NCI-H2107 (cell line): ENCODE measurements at regions not wholly inside any gene's neighbourhood (a gene's known extent, or its start where the extent isn't known, plus 50 kb on each side); places are given as distances from the start of the nearest gene placed in this dataset.
"Not testable (repeated sequence)": the region's sequence is repeated elsewhere in the genome, so short reads cannot be mapped to it uniquely, and the experiment has no call there.

Experiments used
- DNase-seq: peaks from one replicate; lab custom pipeline; 2025; lab: John Stamatoyannopoulos, UW

DNA sequence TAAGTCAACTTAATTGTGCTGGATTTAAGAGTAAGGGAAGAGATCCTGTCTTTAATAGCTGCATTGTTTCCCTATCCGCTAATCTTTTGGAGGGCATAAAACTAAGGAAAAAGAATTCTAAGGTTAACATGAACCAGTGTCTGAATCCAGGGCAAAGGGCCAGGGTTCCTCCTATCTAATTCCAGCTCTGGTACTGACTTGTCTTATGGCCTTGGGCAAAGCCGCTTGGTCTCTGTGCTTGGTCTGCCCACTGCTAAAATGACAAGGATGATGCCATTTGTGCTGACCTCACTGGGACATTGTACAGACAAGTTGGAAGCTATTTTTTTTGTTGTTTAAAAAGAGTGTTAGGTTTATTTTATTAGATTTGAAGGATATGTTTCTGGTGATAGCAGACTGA lies 334.7 kb upstream of the PIK3R1 start:
- DNase-seq: no peak

DNA sequence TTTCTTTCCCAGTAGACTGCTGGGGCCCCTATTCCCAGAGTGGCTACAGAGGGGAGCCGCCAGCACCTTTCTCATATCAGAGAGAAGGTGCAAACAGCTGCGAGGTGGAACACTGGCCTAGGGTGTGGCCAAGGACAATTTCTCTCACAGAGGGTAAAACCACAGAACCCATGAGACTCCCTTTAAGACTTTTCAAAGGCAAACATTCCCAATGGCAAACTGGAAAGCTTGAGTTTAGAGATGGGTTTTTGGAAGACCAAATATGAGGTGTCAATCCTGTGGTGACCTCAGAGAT lies 335.1 kb upstream of the PIK3R1 start:
- DNase-seq: no peak

DNA sequence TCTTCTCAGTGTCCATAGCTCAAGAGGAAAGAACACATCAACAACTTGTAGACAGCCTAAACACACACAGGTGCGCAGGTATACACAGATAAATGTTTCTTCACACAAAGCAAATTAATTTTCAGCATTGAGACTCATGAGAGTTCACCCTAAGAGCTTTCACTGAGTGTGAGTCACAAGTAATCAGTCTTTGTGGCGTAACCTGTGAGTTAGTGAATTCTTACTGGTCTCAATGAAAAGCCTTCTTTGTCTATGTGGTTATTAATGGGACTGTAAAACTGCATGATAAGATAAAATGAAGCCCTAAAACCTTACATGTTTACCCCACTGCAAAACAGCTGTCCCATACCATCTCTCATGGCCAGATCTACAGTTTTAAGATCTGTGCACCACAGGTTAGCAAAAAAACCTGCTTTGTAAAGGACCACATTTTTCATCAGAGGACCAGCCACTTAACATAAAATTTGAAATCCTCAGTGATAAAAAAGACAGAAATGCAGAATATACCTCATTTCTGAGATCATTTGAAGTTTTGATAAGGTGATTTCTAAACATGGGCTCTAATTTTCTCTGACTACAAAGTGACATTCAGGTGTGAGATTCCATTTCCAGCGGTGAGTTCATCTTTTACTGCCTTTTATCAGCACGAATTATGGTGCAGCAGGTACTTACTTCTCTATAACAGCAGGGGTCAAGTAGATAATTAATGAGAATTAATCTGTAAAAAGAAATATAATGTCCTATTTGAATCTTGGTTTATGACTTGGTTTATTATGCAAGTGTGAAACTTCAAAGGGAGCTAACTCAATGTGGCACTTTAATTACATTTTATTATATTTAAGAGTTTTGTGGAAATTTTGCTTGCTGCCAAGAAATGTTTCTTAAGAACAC lies 335.7 kb upstream of the PIK3R1 start:
- no peak for DNase-seq

DNA sequence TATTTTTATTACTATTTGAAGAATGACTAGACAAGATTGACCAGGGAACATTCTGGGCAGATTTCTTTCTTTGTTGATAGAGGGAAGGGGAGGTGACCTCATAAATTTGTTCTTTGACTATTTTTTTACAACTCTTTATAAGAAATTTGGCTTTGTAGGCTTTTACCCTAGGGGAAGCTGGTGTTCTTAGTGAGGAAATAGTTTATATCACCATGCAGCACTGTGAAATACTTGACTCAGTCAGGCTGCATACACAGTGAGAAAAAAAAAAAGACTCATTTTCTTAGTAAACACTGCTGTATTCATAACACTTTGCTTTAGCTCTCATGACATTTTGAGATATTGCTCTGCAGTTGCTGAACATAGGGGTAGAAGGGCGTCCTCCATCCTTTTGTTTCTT lies 336.6 kb upstream of the PIK3R1 start:
- no peak for DNase-seq

DNA sequence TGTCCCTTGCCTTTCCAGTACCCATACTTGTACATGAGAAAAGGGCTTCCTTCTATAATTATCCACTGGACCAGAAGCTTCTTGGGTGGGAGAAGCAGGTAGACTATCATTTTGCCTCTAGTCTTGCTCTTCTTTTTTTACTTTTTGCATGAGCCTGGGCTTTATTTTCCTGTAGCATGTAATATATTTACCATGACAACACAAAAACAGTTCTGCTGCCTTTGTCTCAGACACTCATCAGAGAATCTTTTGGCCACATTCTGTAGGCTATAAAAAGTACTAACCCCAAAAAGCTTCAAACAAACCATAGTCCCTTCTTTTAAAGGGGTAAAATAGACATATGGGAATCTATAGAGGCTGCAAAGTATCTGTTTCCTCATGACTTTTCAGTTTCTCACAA lies 339.2 kb upstream of the PIK3R1 start:
- no peak for DNase-seq

DNA sequence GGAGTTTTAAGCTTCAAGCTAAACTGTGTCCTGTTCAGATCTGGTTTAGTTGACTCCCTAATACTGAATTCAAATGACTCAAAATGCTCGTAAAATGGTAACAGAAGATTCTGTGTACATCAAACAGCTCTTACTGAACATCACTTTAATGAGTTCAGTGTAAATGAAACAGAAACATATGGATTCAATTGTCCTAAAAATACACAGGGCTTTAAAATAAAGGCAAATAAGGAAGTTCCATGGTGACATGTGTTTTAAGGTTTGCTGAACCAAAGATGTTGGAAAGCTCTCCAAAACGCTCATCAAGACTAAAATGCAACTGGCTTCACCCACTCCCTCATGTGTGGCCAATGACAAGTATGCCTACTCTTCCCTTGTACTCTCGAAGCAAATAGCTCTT lies 340.0 kb upstream of the PIK3R1 start:
- DNase-seq: no peak

DNA sequence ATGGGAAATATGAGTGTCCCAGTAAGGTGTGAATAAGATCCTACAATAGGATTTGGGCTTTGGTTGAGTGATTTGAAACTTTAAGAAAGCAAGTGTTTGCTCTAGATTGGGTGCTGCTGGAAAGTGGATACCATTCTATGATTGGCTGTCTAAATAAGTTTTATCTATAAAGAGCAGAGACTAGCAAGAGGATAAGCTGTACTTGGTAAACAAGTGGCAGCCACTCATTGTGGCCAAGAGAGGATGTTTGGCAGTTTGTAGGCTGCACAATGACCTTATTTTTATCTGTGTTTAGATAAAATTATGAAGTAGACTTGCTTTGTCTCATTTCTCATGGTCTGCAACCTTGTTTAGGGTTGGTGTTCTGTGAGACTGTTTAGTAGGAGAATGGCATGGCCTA lies 341.6 kb upstream of the PIK3R1 start:
- DNase-seq: no peak

DNA sequence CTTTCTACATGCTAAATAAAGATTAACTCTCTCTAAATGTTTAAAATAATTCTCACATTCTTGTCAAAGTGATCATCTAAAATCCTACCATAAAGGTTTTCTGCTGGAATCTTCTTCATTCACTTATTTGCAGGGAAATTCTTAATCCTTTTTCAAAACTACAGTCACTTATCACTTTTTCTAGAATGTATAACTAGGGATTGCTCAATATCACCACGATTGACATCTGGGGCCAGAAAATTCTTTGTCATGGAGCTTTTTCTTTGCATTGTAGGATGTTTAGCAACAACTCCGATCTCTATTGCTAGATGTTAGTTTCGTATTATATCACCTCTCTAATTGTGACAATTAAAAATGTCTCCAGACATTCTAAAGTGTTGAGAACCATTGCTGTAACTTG lies 344.9 kb upstream of the PIK3R1 start:
- no peak for DNase-seq

DNA sequence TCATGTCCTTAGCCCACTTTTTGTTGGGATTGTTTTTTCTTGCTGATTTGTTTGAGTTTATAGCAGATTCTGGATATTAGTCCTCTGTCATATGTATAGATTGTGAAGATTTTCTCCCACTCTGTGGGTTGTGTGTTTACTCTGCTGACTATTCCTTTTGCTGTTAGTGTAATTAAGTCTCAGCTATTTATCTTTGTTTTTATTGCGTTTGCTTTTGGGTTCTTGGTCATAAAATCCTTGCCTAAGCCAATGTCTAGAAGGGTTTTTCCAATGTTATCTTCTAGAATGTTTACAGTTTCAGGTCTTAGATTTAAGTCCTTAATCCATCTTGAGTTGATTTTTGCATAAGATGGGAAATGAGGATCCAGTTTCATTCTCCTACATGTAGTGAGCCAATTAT lies 351.2 kb upstream of the PIK3R1 start:
- not testable (repeated sequence) for DNase-seq

DNA sequence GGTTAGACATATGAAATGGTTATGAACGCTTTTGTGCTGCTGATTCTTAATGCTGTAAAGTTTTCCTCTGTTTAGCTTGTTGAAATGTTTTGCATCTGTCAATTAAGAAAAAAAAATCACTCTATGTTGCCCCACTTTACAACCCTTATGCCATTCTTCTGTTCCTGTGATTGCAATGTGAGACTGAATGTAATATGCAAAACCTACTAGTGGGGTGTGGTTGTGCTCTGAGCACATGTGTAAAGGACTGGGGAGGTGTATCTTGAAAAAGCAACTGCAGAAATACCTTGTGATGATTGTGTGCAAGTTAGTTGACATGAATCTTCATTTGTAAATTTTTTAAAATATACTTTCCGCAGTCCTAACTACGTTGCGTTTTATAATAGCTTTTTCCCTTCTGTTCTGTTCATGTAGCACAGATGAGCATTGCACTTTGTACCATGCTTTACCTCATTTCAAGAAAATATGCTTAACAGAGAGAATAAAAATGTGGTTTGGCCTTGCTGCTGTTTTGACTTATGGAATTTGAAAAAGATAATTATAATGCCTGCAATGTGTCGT lies 357.0 kb upstream of the PIK3R1 start:
- no peak for DNase-seq

DNA sequence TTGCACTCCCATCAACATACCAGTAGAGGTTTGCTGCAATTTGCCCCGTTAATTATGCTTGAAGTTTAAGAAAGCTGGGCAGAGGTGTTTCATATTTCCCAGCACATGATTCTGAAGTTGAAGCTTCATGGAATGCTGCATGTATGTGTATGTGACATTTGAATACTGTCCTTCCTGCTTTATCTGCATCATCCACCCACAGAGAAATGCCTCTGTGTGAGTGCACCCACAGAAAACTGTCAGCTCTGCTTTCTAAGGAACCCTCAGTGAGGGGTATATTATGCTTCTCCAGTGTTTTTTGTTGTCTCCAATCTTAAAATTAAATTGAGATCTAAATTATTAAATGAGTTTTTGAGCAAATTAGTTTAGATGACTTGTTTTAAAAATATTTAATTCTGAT lies 358.1 kb upstream of the PIK3R1 start:
- no peak for DNase-seq

DNA sequence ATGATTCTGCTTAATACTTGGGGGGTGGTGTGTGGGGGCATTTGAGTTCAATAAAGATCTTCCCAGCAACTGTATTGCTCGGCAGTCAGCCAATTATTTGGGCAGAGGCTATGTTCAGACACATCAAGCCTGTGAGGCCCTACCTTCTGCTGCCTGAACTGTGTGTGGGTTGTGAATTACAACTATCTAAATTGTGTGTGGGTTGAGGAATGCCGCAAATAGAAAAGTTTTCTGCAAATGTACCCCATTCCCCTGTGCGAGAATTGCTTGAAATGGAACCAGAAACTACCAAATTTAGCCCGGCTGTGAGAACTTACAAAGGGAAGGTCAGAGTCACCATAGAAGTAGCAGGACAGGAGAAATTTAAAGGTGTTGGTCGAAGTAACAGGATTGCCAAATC lies 360.0 kb upstream of the PIK3R1 start:
- DNase-seq: no peak

DNA sequence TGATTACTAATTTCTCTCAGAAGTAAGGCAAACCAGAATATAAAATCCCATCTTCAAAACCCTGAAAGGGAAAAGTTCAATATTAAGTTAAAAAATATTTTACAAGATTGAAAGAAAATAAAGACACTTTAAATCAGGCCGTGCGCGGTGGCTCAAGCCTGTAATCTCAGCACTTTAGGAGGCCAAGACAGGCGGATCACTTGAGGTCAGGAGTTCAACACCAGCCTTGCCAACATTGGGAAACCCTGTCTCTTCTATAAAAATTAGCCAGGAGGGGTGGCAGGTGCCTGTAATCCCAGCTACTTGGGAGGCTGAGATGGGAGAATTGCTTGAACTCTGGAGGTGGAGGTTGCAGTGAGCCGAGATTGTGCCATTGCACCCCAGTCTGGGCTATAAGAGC lies 364.6 kb upstream of the PIK3R1 start:
- not testable (repeated sequence) for DNase-seq

DNA sequence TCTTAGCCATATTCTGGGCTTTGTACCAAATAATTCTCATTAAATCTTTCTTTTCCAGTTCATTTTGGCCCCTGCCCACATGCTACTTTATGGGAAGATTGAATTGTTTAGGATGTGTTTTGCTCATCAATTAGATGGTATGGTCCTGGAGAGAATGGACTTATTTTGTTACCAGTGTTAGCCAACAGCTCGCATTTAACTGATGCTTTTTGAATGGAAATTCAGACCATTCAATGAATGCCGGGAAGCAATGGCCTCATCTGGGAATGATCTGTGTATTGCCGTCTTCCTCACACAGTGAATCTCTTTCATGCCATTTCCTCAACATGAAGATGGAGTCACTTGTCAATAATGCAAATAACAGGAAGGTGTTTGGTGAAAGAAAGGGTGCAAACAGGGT lies 370.6 kb upstream of the PIK3R1 start:
- DNase-seq: no peak

DNA sequence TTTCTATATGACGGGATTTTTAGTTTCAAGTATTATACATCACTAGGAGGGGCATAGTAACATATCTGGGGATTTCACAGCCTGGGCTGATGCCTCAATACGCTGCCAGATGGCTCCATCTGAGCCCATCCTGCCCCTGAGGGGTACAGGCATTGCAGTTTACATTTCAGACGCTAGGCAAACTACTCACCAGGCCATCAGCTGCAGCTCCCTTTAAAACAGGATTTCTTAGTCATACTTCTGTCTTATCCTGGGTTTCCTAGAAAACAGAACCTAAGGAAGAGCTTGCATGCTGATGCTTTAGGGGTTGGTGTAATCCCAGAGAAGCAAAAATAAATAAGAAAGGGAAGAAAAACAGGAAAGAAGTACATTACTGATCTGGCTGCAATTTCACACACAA lies 372.8 kb upstream of the PIK3R1 start:
- DNase-seq: no peak

DNA sequence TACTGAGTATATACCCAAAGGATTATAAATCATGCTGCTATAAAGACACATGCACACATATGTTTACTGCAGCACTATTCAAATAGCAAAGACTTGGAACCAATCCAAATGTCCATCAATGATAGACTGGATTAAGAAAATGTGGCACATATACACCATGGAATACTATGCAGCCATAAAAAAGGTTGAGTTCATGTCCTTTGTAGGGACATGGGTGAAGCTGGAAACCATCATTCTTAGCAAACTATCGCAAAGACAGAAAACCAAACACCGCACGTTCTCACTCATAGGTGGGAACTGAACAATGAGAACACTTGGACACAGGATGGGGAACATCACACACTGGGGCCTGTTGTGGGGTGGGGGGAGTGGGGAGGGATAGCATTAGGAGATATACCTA lies 378.3 kb upstream of the PIK3R1 start:
- DNase-seq: not testable (repeated sequence)

DNA sequence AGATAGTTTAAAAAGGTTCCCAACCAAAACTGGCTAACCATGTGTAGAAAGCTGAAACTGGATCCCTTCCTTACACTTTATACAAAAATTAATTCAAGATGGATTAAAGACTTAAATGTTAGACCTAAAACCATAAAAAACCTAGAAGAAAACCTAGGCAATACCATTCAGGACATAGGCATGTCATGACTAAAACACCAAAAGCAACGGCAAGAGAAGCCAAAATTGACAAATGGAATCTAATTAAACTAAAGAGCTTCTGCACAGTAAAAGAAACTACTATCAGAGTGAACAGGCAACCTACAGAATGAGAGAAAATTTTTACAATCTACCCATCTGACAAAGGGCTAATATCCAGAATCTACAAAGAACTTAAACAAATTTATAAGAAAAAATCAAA lies 379.1 kb upstream of the PIK3R1 start:
- not testable (repeated sequence) for DNase-seq

DNA sequence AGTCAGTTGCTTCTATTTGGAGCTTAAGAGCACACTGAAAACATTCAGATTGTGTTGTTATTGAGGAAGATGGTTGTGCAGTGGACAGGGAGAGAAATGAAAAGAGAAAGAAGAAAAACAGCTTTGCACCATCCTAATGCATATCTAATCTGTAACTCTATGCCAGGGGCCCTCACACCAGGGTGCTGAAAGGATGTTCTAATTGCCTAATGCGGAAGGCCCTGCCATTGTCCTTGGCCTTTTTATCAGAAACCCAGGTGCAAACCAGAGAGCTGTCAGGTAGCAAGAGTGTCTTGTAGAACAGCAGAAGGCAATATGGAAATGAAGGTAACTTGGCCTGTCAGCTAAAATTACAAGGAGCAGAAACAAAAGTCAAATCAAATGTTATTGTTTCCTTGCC lies 384.5 kb upstream of the PIK3R1 start:
- peak; percentile 4 for DNase-seq

DNA sequence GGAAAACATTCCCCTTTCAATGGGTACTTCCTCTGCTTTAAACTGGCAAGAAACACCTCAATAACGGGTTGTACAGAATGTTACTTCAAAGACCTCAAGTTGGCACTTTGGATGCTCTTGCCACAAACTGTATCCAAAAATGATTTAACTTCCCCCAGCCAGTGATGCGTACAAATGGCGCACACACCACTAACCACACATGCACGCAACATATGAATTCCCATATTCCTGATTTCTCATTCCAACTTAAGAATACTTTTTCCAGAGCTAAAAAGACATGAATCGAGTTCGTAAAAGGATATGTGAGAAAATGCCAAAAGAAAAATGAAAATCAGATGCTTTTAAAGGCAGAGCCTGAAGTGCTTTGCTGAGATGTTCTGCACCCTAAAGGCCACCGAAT lies 388.0 kb upstream of the PIK3R1 start:
- no peak for DNase-seq

DNA sequence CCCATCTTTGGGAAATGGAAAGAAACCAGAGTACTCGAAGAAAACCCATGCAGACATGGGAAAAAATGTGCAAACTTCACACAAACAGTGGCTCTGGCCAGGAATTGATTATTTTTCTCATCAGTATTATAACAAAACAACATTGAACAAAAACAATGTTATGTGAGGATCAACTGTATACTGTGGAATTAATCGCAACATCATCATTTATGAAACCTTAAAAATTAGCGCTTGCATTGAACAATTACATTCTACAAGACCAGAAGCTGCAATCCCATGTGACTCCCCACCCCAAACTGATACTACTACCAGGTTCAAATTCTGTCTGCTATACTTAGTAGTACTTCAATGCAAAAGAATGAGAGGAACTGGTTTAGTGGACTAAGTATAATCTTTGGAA lies 390.7 kb upstream of the PIK3R1 start:
- no peak for DNase-seq

DNA sequence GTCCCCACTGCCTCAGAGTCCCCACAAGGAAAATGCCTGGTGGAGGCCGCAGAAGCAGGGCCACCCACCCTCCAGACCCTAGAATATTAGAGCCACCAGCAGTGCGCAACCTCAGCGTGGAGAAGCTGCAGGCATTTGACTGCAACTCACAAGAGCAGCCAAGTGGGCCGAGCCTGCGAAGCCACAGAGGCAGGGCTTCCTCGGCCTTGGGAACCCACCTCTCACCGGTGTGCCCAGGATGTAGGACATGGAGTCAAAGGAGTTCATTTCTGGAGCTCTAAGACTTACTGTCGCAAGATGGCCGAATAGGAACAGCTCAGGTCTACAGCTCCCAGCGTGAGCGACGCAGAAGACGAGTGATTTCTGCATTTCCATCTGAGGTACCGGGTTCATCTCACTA lies 397.9 kb upstream of the PIK3R1 start:
- DNase-seq: no peak

DNA sequence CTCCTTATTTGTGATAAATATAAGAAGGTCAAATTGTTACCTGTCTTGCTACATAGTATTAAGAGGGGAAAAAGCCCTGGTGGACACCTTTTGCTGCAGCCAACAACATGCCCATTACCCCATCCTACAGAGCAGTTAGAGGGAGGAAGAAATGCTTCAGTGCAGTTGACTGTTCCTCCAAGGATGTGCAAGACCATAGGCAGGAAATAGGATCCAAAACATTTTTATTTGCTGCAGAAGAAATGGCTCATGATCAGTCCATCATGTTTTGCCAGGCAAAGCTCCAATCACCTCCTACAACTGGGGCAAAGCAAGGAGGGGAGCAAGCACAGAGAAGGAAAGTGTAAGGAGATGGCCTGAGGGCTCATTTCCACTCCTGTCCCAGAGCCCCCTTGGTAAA lies 399.1 kb upstream of the PIK3R1 start:
- no peak for DNase-seq

DNA sequence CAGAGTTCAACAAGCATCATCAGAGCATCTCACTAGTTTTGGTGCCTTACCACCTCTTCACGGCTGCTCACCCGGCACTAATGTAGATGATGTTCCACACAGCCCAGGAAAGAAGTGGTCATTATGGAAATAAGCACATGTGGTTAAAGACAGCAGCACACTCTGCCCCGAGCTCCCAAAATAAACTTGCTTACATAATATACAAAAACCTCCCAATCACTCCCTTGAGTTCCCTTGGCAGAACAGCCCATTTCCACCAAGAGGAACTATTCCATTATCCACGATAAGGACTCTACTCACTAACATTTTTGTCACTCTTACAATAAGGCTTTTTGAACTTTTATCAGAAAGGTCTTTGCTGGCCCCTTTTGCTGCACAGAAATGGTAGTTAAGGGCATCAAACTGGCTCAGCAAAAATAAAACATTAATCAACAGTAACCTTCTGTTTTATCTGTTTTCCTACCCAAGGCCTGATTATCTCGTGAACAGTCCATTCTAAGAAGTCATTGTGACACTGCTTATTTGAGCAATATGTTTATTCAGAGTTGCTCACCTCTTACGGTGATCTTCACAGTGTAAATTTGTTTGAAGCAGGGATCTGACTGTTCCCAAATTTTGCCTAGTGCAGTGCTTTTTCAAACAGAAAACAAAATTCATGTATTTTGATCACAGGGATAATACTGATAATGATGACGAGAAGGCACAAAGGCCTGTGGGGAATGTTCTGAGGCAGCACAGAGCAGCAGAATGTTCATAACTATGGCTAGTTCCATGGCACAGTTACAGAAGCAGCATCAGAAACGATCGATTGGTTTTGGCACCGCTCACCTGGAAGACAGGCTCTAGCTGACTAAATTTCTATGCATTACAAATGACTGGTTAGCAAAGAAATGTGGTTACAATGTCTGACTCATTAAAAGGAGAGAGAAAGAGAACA lies 399.8 kb upstream of the PIK3R1 start:
- no peak for DNase-seq
